ENCODE measurements at regions not wholly inside any gene's neighbourhood (a gene's known extent, or its start where the extent isn't known, plus 50 kb on each side); places are given as distances from the start of the nearest gene placed in this dataset.

- H3K4me1 Mint-ChIP-seq = peaks cover 10% of the 10 kb centered on the region
Observed at GRCh38 chr3:41143421-41144031, 55.8 kb upstream of the CTNNB1 start.

GRCh38 chr3:41144631-41145030 lies 54.7 kb upstream of the CTNNB1 start:
- no peak for TF ChIP-seq CTCF (conservative IDR thresholded peaks at IDR 0.05)
- Mint-ChIP-seq H3K9me3 (peaks cover 8% of the 10 kb centered on the region), H3K4me1 (peaks cover 12% of the 10 kb centered on the region), H3K4me3 (no peak overlapping the region), H3K27ac (ENCODE audit: unreplicated experiment) (no peak overlapping the region), H3K27me3 (ENCODE audit: low read depth) (no peaks in the 10 kb centered on the region), H3K36me3 (ENCODE audit: low read depth) (peaks cover 6% of the 10 kb centered on the region)
- no peak for DNase-seq (ENCODE audit: low read depth, low spot score)

More at GRCh38 chr3:41143421-41144031, 55.8 kb upstream of the CTNNB1 start:
- Mint-ChIP-seq H3K27ac (ENCODE audit: unreplicated experiment) (no peak overlapping the region), H3K4me3 (no peak overlapping the region), H3K36me3 (ENCODE audit: low read depth) (peaks cover 6% of the 10 kb centered on the region), H3K27me3 (ENCODE audit: low read depth) (no peaks in the 10 kb centered on the region), H3K9me3 (peaks cover 10% of the 10 kb centered on the region)
- no peak for TF ChIP-seq CTCF (conservative IDR thresholded peaks at IDR 0.05)
- DNase-seq (ENCODE audit: low read depth, low spot score) = no peak

- H3K4me3 Mint-ChIP-seq = no peak overlapping the region
Observed at GRCh38 chr3:41148478-41148877, 50.8 kb upstream of the CTNNB1 start.

GRCh38 chr3:41148901-41149300 lies 50.4 kb upstream of the CTNNB1 start:
- no peak for TF ChIP-seq CTCF (conservative IDR thresholded peaks at IDR 0.05)
- peaks cover 9% of the 10 kb centered on the region for H3K4me1 Mint-ChIP-seq
- no peaks in the 10 kb centered on the region for H3K27me3 Mint-ChIP-seq (ENCODE audit: low read depth)
- no peak overlapping the region for H3K27ac Mint-ChIP-seq (ENCODE audit: unreplicated experiment)
- peaks cover 6% of the 10 kb centered on the region for H3K36me3 Mint-ChIP-seq (ENCODE audit: low read depth)
- peaks cover 8% of the 10 kb centered on the region for H3K9me3 Mint-ChIP-seq
- H3K4me3 Mint-ChIP-seq = no peak overlapping the region
- DNase-seq (ENCODE audit: low read depth, low spot score) = no peak

More at GRCh38 chr3:41148478-41148877, 50.8 kb upstream of the CTNNB1 start:
- H3K27ac Mint-ChIP-seq (ENCODE audit: unreplicated experiment) = no peak overlapping the region
- H3K9me3 Mint-ChIP-seq = peaks cover 8% of the 10 kb centered on the region
- peaks cover 6% of the 10 kb centered on the region for H3K36me3 Mint-ChIP-seq (ENCODE audit: low read depth)
- H3K4me1 Mint-ChIP-seq = peaks cover 9% of the 10 kb centered on the region
- no peak for TF ChIP-seq CTCF (conservative IDR thresholded peaks at IDR 0.05)
- no peaks in the 10 kb centered on the region for H3K27me3 Mint-ChIP-seq (ENCODE audit: low read depth)
- no peak for DNase-seq (ENCODE audit: low read depth, low spot score)

Measured in neural crest cell (in vitro differentiated cells).